NAMALWA (cell line): ENCODE measurements at regions not wholly inside any gene's neighbourhood (a gene's known extent, or its start where the extent isn't known, plus 50 kb on each side); places are given as distances from the start of the nearest gene placed in this dataset.

Experiments used
- DNase-seq: peaks from one replicate; pipeline ENCODE4 v3.0.0-alpha.2; 2015; ENCODE audit warnings: low spot score

- DNase-seq, result no peak
Observed at GRCh38 chr11:109350091-109350490, 71.9 kb upstream of the C11orf87 start.

GRCh38 chr11:109362059-109362458 lies 59.9 kb upstream of the C11orf87 start:
- DNase-seq, result no peak

- DNase-seq, result no peak
Observed at GRCh38 chr11:109363682-109364081, 58.3 kb upstream of the C11orf87 start.

GRCh38 chr11:109364851-109365250 lies 57.1 kb upstream of the C11orf87 start:
- DNase-seq, result no peak

GRCh38 chr11:109371444-109372176 lies 50.4 kb upstream of the C11orf87 start:
- DNase-seq, result no peak
